Left ventricle myocardium superior (tissue), 1 donor: ENCODE measurements at regions not wholly inside any gene's neighbourhood (a gene's known extent, or its start where the extent isn't known, plus 50 kb on each side); places are given as distances from the start of the nearest gene placed in this dataset.
A peak's percentile ranks its signal among the peaks of the same experiment; 100 is the strongest.
"Not testable (repeated sequence)": the region's sequence is repeated elsewhere in the genome, so short reads cannot be mapped to it uniquely, and the experiment has no call there.

ENCODE experiments used
- ATAC-seq: fragments of 200-7000 bp; cut with Tn5 transposase; one replicate; pipeline ENCODE4 v1.9.1; 2020; ENCODE audit warnings: mild to moderate bottlenecking, moderate library complexity
- DNase-seq: peaks from one replicate; pipeline ENCODE4 v3.0.0-alpha.2; 2020
- intact Hi-C: fragments of 100-400 bp; cut with micrococcal nuclease; formaldehyde crosslinking; loops from one replicate; pipeline ENCODE4 v1.11.0; 2022
- donor health status: DM: no; HTN: yes; CAD: no; lungs with severe emphysema.

- ATAC-seq, DNase-seq, intact Hi-C loops: not testable (repeated sequence)
These were observed 351.2 kb upstream of the PIK3R1 start for GRCh38 chr5:67864335-67864734.

- ATAC-seq: no peak
- DNase-seq: no peak
- intact Hi-C loops: no loop called here
These were observed 357.0 kb upstream of the PIK3R1 start for GRCh38 chr5:67858471-67859031.

- no peak for DNase-seq
- no peak for ATAC-seq
- intact Hi-C loops: no loop called here
These were observed 358.1 kb upstream of the PIK3R1 start for GRCh38 chr5:67857502-67857901.

- DNase-seq: no peak
- no peak for ATAC-seq
- intact Hi-C loops: no loop called here
These were observed 360.0 kb upstream of the PIK3R1 start for GRCh38 chr5:67855523-67855922.

- ATAC-seq, intact Hi-C loops, DNase-seq: not testable (repeated sequence)
These were observed 364.6 kb upstream of the PIK3R1 start for GRCh38 chr5:67850906-67851305.

- no peak for ATAC-seq
- intact Hi-C loops: no loop called here
- no peak for DNase-seq
These were observed 370.6 kb upstream of the PIK3R1 start for GRCh38 chr5:67844924-67845323.

- DNase-seq (no peak), ATAC-seq (no peak)
- intact Hi-C loops: no loop called here
These were observed 372.8 kb upstream of the PIK3R1 start for GRCh38 chr5:67842806-67843205.

- intact Hi-C loops, ATAC-seq, DNase-seq: not testable (repeated sequence)
These were observed 378.3 kb upstream of the PIK3R1 start for GRCh38 chr5:67837225-67837624.

- ATAC-seq, DNase-seq, intact Hi-C loops: not testable (repeated sequence)
These were observed 379.1 kb upstream of the PIK3R1 start for GRCh38 chr5:67836496-67836895.

- ATAC-seq: no peak
- intact Hi-C loops: no loop called here
- DNase-seq: no peak
These were observed 384.5 kb upstream of the PIK3R1 start for GRCh38 chr5:67831048-67831447.

- DNase-seq: no peak
- intact Hi-C loops: no loop called here
- no peak for ATAC-seq
These were observed 388.0 kb upstream of the PIK3R1 start for GRCh38 chr5:67827541-67827940.

GRCh38 chr5:67824852-67825251, 390.7 kb upstream of the PIK3R1 start:
- intact Hi-C loops: no loop called here
- no peak for ATAC-seq
- no peak for DNase-seq

GRCh38 chr5:67817652-67818051, 397.9 kb upstream of the PIK3R1 start:
- DNase-seq: no peak
- intact Hi-C loops: loop anchor here (10.0 kb wide), 1 partner anchor 437 kb away; no protein-coding TSS in a partner anchor
- no peak for ATAC-seq

- DNase-seq: no peak
- intact Hi-C loops: loop anchor here (10.0 kb wide), 1 partner anchor 438 kb away; no protein-coding TSS in a partner anchor
- ATAC-seq: no peak
These were observed 399.1 kb upstream of the PIK3R1 start for GRCh38 chr5:67816456-67816855.

GRCh38 chr5:67815455-67816391, 399.8 kb upstream of the PIK3R1 start:
- DNase-seq (peak; percentile 39), ATAC-seq (peak; percentile 95)
- intact Hi-C loops: loop anchor here (10.0 kb wide), 1 partner anchor 439 kb away; no protein-coding TSS in a partner anchor

GRCh38 chr5:67814569-67815311, 400.8 kb upstream of the PIK3R1 start:
- DNase-seq (no peak), ATAC-seq (no peak)
- intact Hi-C loops: loop anchor here (10.0 kb wide), 1 partner anchor 440 kb away; no protein-coding TSS in a partner anchor

GRCh38 chr5:67813877-67814539, 401.5 kb upstream of the PIK3R1 start:
- ATAC-seq (peak; percentile 65), DNase-seq (no peak)
- intact Hi-C loops: loop anchor here (10.0 kb wide), 1 partner anchor 441 kb away; no protein-coding TSS in a partner anchor

- no peak for ATAC-seq
- no peak for DNase-seq
- intact Hi-C loops: loop anchor here (10.0 kb wide), 1 partner anchor 115 kb away; no protein-coding TSS in a partner anchor
These were observed 406.0 kb upstream of the PIK3R1 start for GRCh38 chr5:67809589-67809988.

GRCh38 chr5:67808340-67808739, 407.2 kb upstream of the PIK3R1 start:
- DNase-seq (no peak), ATAC-seq (peak; percentile 53)
- intact Hi-C loops: loop anchor here (10.0 kb wide), 1 partner anchor 114 kb away; no protein-coding TSS in a partner anchor
